ENCODE measurements at regions not wholly inside any gene's neighbourhood (a gene's known extent, or its start where the extent isn't known, plus 50 kb on each side); places are given as distances from the start of the nearest gene placed in this dataset.

GRCh38 chr4:65968831-65969558 lies 298.7 kb upstream of the EPHA5 start:
- Histone ChIP-seq H2BK5ac (ENCODE audit: low read depth, low read length, poor library complexity) (no peak overlapping the region), H3K4me2 (ENCODE audit: low read length) (no peak overlapping the region), H3K27ac (ENCODE audit: low read depth, low read length) (no peak overlapping the region), H3K79me1 (ENCODE audit: low read length) (no peaks in the 10 kb centered on the region), H4K91ac (ENCODE audit: low read depth, low read length) (no peak overlapping the region), H3K4me1 (ENCODE audit: control insufficient read depth in 1 of 2, insufficient read depth in 2 of 2, low read length in 2 of 2) (peaks cover 0 to 4% of the 10 kb centered on the region in 2 experiments), H3K4me3 (ENCODE audit: low read depth, low read length) (no peak overlapping the region), H2AK5ac (ENCODE audit: low read length) (no peak overlapping the region), H3K23ac (ENCODE audit: low read length) (no peak overlapping the region), H3K27me3 (ENCODE audit: insufficient read depth, low read length) (no peaks in the 10 kb centered on the region), H3K79me2 (ENCODE audit: control insufficient read depth, insufficient read depth, low read length, poor library complexity) (no peaks in the 10 kb centered on the region), H3K9ac (ENCODE audit: low read length) (no peak overlapping the region), H3K4ac (ENCODE audit: low read depth, low read length) (no peak overlapping the region), H4K12ac (ENCODE audit: low read depth, low read length) (no peak overlapping the region), H2BK120ac (ENCODE audit: insufficient read depth, low read length, poor library complexity) (no peak overlapping the region), H3K14ac (ENCODE audit: low read length) (no peak overlapping the region), H4K8ac (ENCODE audit: low read depth, low read length) (no peak overlapping the region), H2BK12ac (ENCODE audit: low read length) (no peak overlapping the region), H2AFZ (ENCODE audit: insufficient read depth, low read length, poor library complexity) (no peak overlapping the region), H3K9me3 (ENCODE audit: insufficient read depth, low read depth, low read length) (no peaks in the 10 kb centered on the region), H3K36me3 (ENCODE audit: control insufficient read depth in 1 of 2, insufficient read depth in 2 of 2, low read length in 2 of 2) (no peaks in the 10 kb centered on the region), H3K18ac (ENCODE audit: low read length) (no peak overlapping the region)
- WGBS (ENCODE audit: extremely low coverage, insufficient coverage, insufficient read length), result no CpG with 5 or more reads among the region's 7 CpGs
- DNase-seq, result no peak

- Histone ChIP-seq H3K18ac (ENCODE audit: low read length) (no peak overlapping the region), H4K8ac (ENCODE audit: low read depth, low read length) (no peak overlapping the region), H2AK5ac (ENCODE audit: low read length) (no peak overlapping the region), H3K23ac (ENCODE audit: low read length) (no peak overlapping the region), H3K14ac (ENCODE audit: low read length) (no peak overlapping the region), H2AFZ (ENCODE audit: insufficient read depth, low read length, poor library complexity) (no peak overlapping the region), H3K9ac (ENCODE audit: low read length) (no peak overlapping the region), H2BK5ac (ENCODE audit: low read depth, low read length, poor library complexity) (no peak overlapping the region), H3K4me2 (ENCODE audit: low read length) (no peak overlapping the region), H3K79me1 (ENCODE audit: low read length) (no peaks in the 10 kb centered on the region), H3K27ac (ENCODE audit: low read depth, low read length) (no peak overlapping the region), H3K9me3 (ENCODE audit: insufficient read depth, low read depth, low read length) (no peaks in the 10 kb centered on the region), H2BK12ac (ENCODE audit: low read length) (no peak overlapping the region), H4K91ac (ENCODE audit: low read depth, low read length) (no peak overlapping the region), H3K4ac (ENCODE audit: low read depth, low read length) (no peak overlapping the region), H3K27me3 (ENCODE audit: insufficient read depth, low read length) (no peaks in the 10 kb centered on the region), H2BK120ac (ENCODE audit: insufficient read depth, low read length, poor library complexity) (no peak overlapping the region), H3K4me1 (ENCODE audit: control insufficient read depth in 1 of 2, insufficient read depth in 2 of 2, low read length in 2 of 2) (no peaks in the 10 kb centered on the region), H3K36me3 (ENCODE audit: control insufficient read depth in 1 of 2, insufficient read depth in 2 of 2, low read length in 2 of 2) (no peaks in the 10 kb centered on the region), H3K4me3 (ENCODE audit: low read depth, low read length) (no peak overlapping the region), H3K79me2 (ENCODE audit: control insufficient read depth, insufficient read depth, low read length, poor library complexity) (no peaks in the 10 kb centered on the region), H4K12ac (ENCODE audit: low read depth, low read length) (no peak overlapping the region)
- DNase-seq, result no peak
- WGBS (ENCODE audit: extremely low coverage, insufficient coverage, insufficient read length), result no CpG with 5 or more reads among the region's 1 CpG
Measured at GRCh38 chr4:65960751-65961150, 290.5 kb upstream of the EPHA5 start.

- no peak overlapping the region for H3K27ac ChIP-seq (ENCODE audit: low read depth, low read length)
- H4K8ac ChIP-seq (ENCODE audit: low read depth, low read length), result no peak overlapping the region
- no peak overlapping the region for H2BK5ac ChIP-seq (ENCODE audit: low read depth, low read length, poor library complexity)
- H3K23ac ChIP-seq (ENCODE audit: low read length), result no peak overlapping the region
- DNase-seq, result no peak
- H4K91ac ChIP-seq (ENCODE audit: low read depth, low read length), result no peak overlapping the region
- H3K4me3 ChIP-seq (ENCODE audit: low read depth, low read length), result no peak overlapping the region
- no peak overlapping the region for H2AFZ ChIP-seq (ENCODE audit: insufficient read depth, low read length, poor library complexity)
- H3K4ac ChIP-seq (ENCODE audit: low read depth, low read length), result no peak overlapping the region
- no peak overlapping the region for H3K14ac ChIP-seq (ENCODE audit: low read length)
- H3K18ac ChIP-seq (ENCODE audit: low read length), result no peak overlapping the region
- no peak overlapping the region for H2BK120ac ChIP-seq (ENCODE audit: insufficient read depth, low read length, poor library complexity)
- no peaks in the 10 kb centered on the region for H3K9me3 ChIP-seq (ENCODE audit: insufficient read depth, low read depth, low read length)
- WGBS (ENCODE audit: extremely low coverage, insufficient coverage, insufficient read length), result no CpG with 5 or more reads among the region's 1 CpG
- no peaks in the 10 kb centered on the region for H3K79me1 ChIP-seq (ENCODE audit: low read length)
- no peaks in the 10 kb centered on the region for H3K36me3 ChIP-seq (ENCODE audit: control insufficient read depth in 1 of 2, insufficient read depth in 2 of 2, low read length in 2 of 2)
- no peak overlapping the region for H4K12ac ChIP-seq (ENCODE audit: low read depth, low read length)
- no peak overlapping the region for H3K4me2 ChIP-seq (ENCODE audit: low read length)
- no peaks in the 10 kb centered on the region for H3K79me2 ChIP-seq (ENCODE audit: control insufficient read depth, insufficient read depth, low read length, poor library complexity)
- H3K4me1 ChIP-seq (ENCODE audit: control insufficient read depth in 1 of 2, insufficient read depth in 2 of 2, low read length in 2 of 2), result no peaks in the 10 kb centered on the region
- no peak overlapping the region for H3K9ac ChIP-seq (ENCODE audit: low read length)
- H2BK12ac ChIP-seq (ENCODE audit: low read length), result no peak overlapping the region
- H2AK5ac ChIP-seq (ENCODE audit: low read length), result no peak overlapping the region
- H3K27me3 ChIP-seq (ENCODE audit: insufficient read depth, low read length), result no peaks in the 10 kb centered on the region
Measured at GRCh38 chr4:65954416-65954815, 284.1 kb upstream of the EPHA5 start.

- Histone ChIP-seq H4K8ac (ENCODE audit: low read depth, low read length) (peak overlapping the region; percentile 28), H3K18ac (ENCODE audit: low read length) (no peak overlapping the region), H3K14ac (ENCODE audit: low read length) (no peak overlapping the region), H3K4me2 (ENCODE audit: low read length) (no peak overlapping the region), H3K4me3 (ENCODE audit: low read depth, low read length) (no peak overlapping the region), H2BK5ac (ENCODE audit: low read depth, low read length, poor library complexity) (no peak overlapping the region), H3K9ac (ENCODE audit: low read length) (no peak overlapping the region), H3K27me3 (ENCODE audit: insufficient read depth, low read length) (no peaks in the 10 kb centered on the region), H3K79me2 (ENCODE audit: control insufficient read depth, insufficient read depth, low read length, poor library complexity) (no peaks in the 10 kb centered on the region), H3K27ac (ENCODE audit: low read depth, low read length) (no peak overlapping the region), H2AFZ (ENCODE audit: insufficient read depth, low read length, poor library complexity) (no peak overlapping the region), H3K36me3 (ENCODE audit: control insufficient read depth in 1 of 2, insufficient read depth in 2 of 2, low read length in 2 of 2) (no peaks in the 10 kb centered on the region), H4K91ac (ENCODE audit: low read depth, low read length) (no peak overlapping the region), H3K4me1 (ENCODE audit: control insufficient read depth in 1 of 2, insufficient read depth in 2 of 2, low read length in 2 of 2) (no peaks in the 10 kb centered on the region), H3K4ac (ENCODE audit: low read depth, low read length) (no peak overlapping the region), H3K9me3 (ENCODE audit: insufficient read depth, low read depth, low read length) (no peaks in the 10 kb centered on the region), H2AK5ac (ENCODE audit: low read length) (no peak overlapping the region), H4K12ac (ENCODE audit: low read depth, low read length) (no peak overlapping the region), H3K79me1 (ENCODE audit: low read length) (no peaks in the 10 kb centered on the region), H3K23ac (ENCODE audit: low read length) (no peak overlapping the region), H2BK12ac (ENCODE audit: low read length) (no peak overlapping the region), H2BK120ac (ENCODE audit: insufficient read depth, low read length, poor library complexity) (no peak overlapping the region)
- WGBS (ENCODE audit: extremely low coverage, insufficient coverage, insufficient read length), result no CpG with 5 or more reads among the region's 1 CpG
- DNase-seq, result no peak
Measured at GRCh38 chr4:65951177-65951576, 280.9 kb upstream of the EPHA5 start.
